HepG2 (cell line): ENCODE measurements at regions not wholly inside any gene's neighbourhood (a gene's known extent, or its start where the extent isn't known, plus 50 kb on each side); places are given as distances from the start of the nearest gene placed in this dataset.

ENCODE experiments used
- ATAC-seq: fragments of 200-7000 bp; cut with Tn5 transposase; 3 replicates; pipeline ENCODE4 v1.9.1; 2020; ENCODE audit warnings: mild to moderate bottlenecking, moderate library complexity
- BruUV-seq: library from RNA; stranded (reverse); fragments of 400-500 nt; replicated peaks from 2 replicates; lab custom pipeline; 2021; lab: Mats Ljungman, UMichigan
- CTCF ChIA-PET: fragments of 300-600 bp; formaldehyde crosslinking; extraction: SDS; loops from one replicate; lab custom pipeline; 2021; ENCODE audit warnings: low total read pairs, inconsistent platforms, low intra/inter-chr PET ratio; lab: Yijun Ruan, JAX
- POLR2A ChIA-PET: fragments of 350-600 bp; sonication (Branson Sonifier 250); formaldehyde crosslinking; loops from one replicate; lab custom pipeline; 2020; ENCODE audit warnings: antibody characterized with exemption, inconsistent platforms; lab: Yijun Ruan, JAX
- DNase-seq: peaks from one replicate; pipeline ENCODE4 v3.0.0-alpha.2; 2015; ENCODE audit warnings: low spot score
- FAIRE-seq: peaks from 3 replicates; lab custom pipeline; 2011; peaks lifted over from hg19 to GRCh38; lab: Jason Lieb, UNC
- H2AFZ ChIP-seq: one replicate; pipeline ENCODE4 v1.6.1; 2011; ENCODE audit warnings: low read length, inconsistent platforms
- H3K27ac ChIP-seq: fragments of 300-600 bp; 3 replicates; pipeline ENCODE4 v1.8.0; 2011; ENCODE audit warnings: mixed run types, mild to moderate bottlenecking, mixed read lengths, low read length, inconsistent platforms; ENCODE audit not compliant: insufficient read depth; ENCODE audit errors: extremely low read length
- H3K27me3 ChIP-seq, 2 experiments: fragments of 200-600 bp in 1 of 2; 2 replicates in 1 of 2; 3 replicates in 1 of 2; pipeline versions ENCODE4 v1.6.0 to v1.8.0; 2011; ENCODE audit warnings: low read length in 2 of 2, mild to moderate bottlenecking in 2 of 2, moderate library complexity in 2 of 2, inconsistent platforms in 1 of 2; ENCODE audit not compliant: insufficient read depth in 2 of 2, control insufficient read depth in 1 of 2
- H3K36me3 ChIP-seq, 2 experiments: fragments of 200-600 bp in 1 of 2; replicated peaks in 1 of 2; 2 replicates in 1 of 2; 3 replicates in 1 of 2; pipeline versions ENCODE4 v1.5.1 to v1.8.0; 2011; ENCODE audit warnings: low read length in 2 of 2, inconsistent platforms in 1 of 2; ENCODE audit not compliant: insufficient read depth in 2 of 2, control insufficient read depth in 1 of 2
- H3K4me1 ChIP-seq: 2 replicates; pipeline ENCODE4 v1.5.1; 2012; ENCODE audit warnings: low read length, inconsistent platforms; ENCODE audit not compliant: insufficient read depth
- H3K4me2 ChIP-seq: 2 replicates; pipeline ENCODE4 v1.6.0; 2011; ENCODE audit warnings: low read depth, low read length, inconsistent platforms
- H3K4me3 ChIP-seq, 3 experiments: fragments of 200-600 bp in 1 of 3; sonication (generic), shearing (Covaris generic) in 1 of 3; replicated peaks in 1 of 3; 2 replicates each; pipeline ENCODE4 v1.5.1; 2011 to 2016; ENCODE audit warnings: low read length in 3 of 3, inconsistent platforms in 2 of 3, low read depth in 2 of 3, mild to moderate bottlenecking in 2 of 3, control low read depth in 1 of 3, mixed read lengths in 1 of 3; ENCODE audit not compliant: insufficient read depth in 1 of 3
- H3K79me2 ChIP-seq: one replicate; pipeline ENCODE4 v1.6.1; 2011; ENCODE audit warnings: low read length, inconsistent platforms; ENCODE audit not compliant: insufficient read depth
- H3K9ac ChIP-seq: 2 replicates; pipeline ENCODE4 v1.6.0; 2011; ENCODE audit warnings: mild to moderate bottlenecking, low read depth, low read length, inconsistent platforms; ENCODE audit not compliant: insufficient read depth
- H3K9me3 ChIP-seq: 2 replicates; pipeline ENCODE4 v1.5.1; 2012; ENCODE audit warnings: mild to moderate bottlenecking, low read length
- H4K20me1 ChIP-seq: 2 replicates; pipeline ENCODE4 v1.6.0; 2011; ENCODE audit warnings: inconsistent platforms, mild to moderate bottlenecking, low read length, moderate library complexity; ENCODE audit not compliant: insufficient read depth
- ATM ChIP-seq: fragments of 450-650 bp; IDR thresholded peaks from 2 replicates; pipeline ENCODE4 v1.7.1; 2017; ENCODE audit warnings: mild to moderate bottlenecking, borderline replicate concordance
- E2F2 ChIP-seq: sonication (generic); formaldehyde crosslinking; IDR thresholded peaks from 2 replicates; pipeline ENCODE4 v1.4.0; 2020; ENCODE audit warnings: missing genetic modification reagents, borderline replicate concordance
- KDM3A ChIP-seq: IDR thresholded peaks from 2 replicates; pipeline ENCODE4 v1.6.1; 2018; ENCODE audit warnings: low read depth, missing compliant biosample characterization
- REST ChIP-seq, 2 experiments: IDR thresholded peaks; 2 replicates each; pipeline ENCODE4 v1.6.1; 2011 to 2012; ENCODE audit warnings: low read length in 2 of 2, borderline replicate concordance in 1 of 2, low read depth in 1 of 2, mild to moderate bottlenecking in 1 of 2, moderate library complexity in 1 of 2
- THAP7 ChIP-seq: sonication (generic); formaldehyde crosslinking; IDR thresholded peaks from 2 replicates; pipeline ENCODE4 v1.8.1; 2023; ENCODE audit warnings: mild to moderate bottlenecking, missing genetic modification reagents
- ZEB1 ChIP-seq: IDR thresholded peaks from 2 replicates; pipeline ENCODE4 v1.6.1; 2012; ENCODE audit warnings: mild to moderate bottlenecking, low read depth, inconsistent platforms; ENCODE audit not compliant: insufficient replicate concordance
- ZNF331 ChIP-seq: sonication (generic); formaldehyde crosslinking; IDR thresholded peaks from 2 replicates; pipeline ENCODE4 v1.4.0; 2020; ENCODE audit warnings: missing genetic modification reagents
- ZNF598 ChIP-seq: sonication (generic); formaldehyde crosslinking; IDR thresholded peaks from 2 replicates; pipeline ENCODE4 v1.5.1; 2020; ENCODE audit warnings: mild to moderate bottlenecking, missing genetic modification reagents, borderline replicate concordance
- ZNF740 ChIP-seq: sonication (generic); formaldehyde crosslinking; IDR thresholded peaks from 2 replicates; pipeline ENCODE4 v1.4.0; 2020; ENCODE audit warnings: missing genetic modification reagents
- ZNF777 ChIP-seq: sonication (generic); formaldehyde crosslinking; IDR thresholded peaks from 2 replicates; pipeline ENCODE4 v1.4.0; 2020; ENCODE audit warnings: missing genetic modification reagents
- WGBS: methylation state at CpG from one replicate; pipeline ENCODE4 v1.1.6; 2017; ENCODE audit warnings: low lambda C conversion rate; 5-methylcytosine and 5-hydroxymethylcytosine counted together
- in situ Hi-C: cut with HindIII; loops from 2 replicates; pipeline ENCODE4 v1.10.0; 2017; ENCODE audit warnings: low pct_unique_long_range_greater_than_20kb; ENCODE audit not compliant: extremely low pct_ligation_motif_present
- intact Hi-C: fragments of 100-400 bp; cut with micrococcal nuclease; formaldehyde crosslinking; loops from one replicate; pipeline ENCODE4 v1.10.0; 2022; ENCODE audit not compliant: unreplicated experiment

- Histone ChIP-seq H3K4me1 (no peaks in the 10 kb centered on the region), H3K4me3 (no peak overlapping the region), H4K20me1 (no peaks in the 10 kb centered on the region), H3K79me2 (no peaks in the 10 kb centered on the region), H3K4me2 (no peak overlapping the region), H3K27ac (no peak overlapping the region), H3K27me3 (peaks cover 0 to 4% of the 10 kb centered on the region in 2 experiments; a peak in 1 of 5 replicates), H3K9me3 (no peaks in the 10 kb centered on the region), H3K36me3 (no peaks in the 10 kb centered on the region), H2AFZ (no peak overlapping the region), H3K9ac (no peak overlapping the region)
- ChIA-PET CTCF (no interaction called here), POLR2A (no interaction called here)
- FAIRE-seq: no peak
- intact Hi-C loops: no loop called here
- WGBS: 87% methylated on average over 3 of the region's 3 CpGs
- in situ Hi-C loops: no loop called here
- ATAC-seq: no peak
- TF ChIP-seq ZNF598 (CRISPR knock-in tag): no peak
- TF ChIP-seq ZNF740 (CRISPR knock-in tag): no peak
- TF ChIP-seq ZEB1: no peak
- TF ChIP-seq REST (IDR thresholded peaks at IDR 0.05; ENCODE audit: borderline replicate concordance in 1 of 2, low read depth in 1 of 2, low read length in 2 of 2): no peak
- no peak for TF ChIP-seq ZNF777 (CRISPR knock-in tag)
- TF ChIP-seq ATM: no peak
- TF ChIP-seq THAP7 (CRISPR knock-in tag): no peak
- no peak for TF ChIP-seq E2F2
- no peak for TF ChIP-seq KDM3A (CRISPR knock-in tag)
- TF ChIP-seq ZNF331 (CRISPR knock-in tag): no peak
- DNase-seq: no peak
- BruUV-seq: no TSS peak
Measured at GRCh38 chr17:13753154-13753553, 151.4 kb upstream of the HS3ST3A1 start.
